WERI-Rb-1 (cell line): ENCODE measurements at regions not wholly inside any gene's neighbourhood (a gene's known extent, or its start where the extent isn't known, plus 50 kb on each side); places are given as distances from the start of the nearest gene placed in this dataset.

Experiments
- DNase-seq: peaks from one replicate; pipeline ENCODE4 v3.0.0-alpha.2; 2020
- H3K27ac ChIP-seq: fragments of 250-450 bp; sonication (Bioruptor Pico); 2 replicates; pipeline ENCODE4 v1.5.1; 2020; ENCODE audit warnings: mild to moderate bottlenecking, moderate library complexity
- H3K27me3 ChIP-seq: fragments of 250-450 bp; sonication (Bioruptor Pico); 2 replicates; pipeline ENCODE4 v1.5.1; 2021; ENCODE audit warnings: mild to moderate bottlenecking, low read depth, moderate library complexity; ENCODE audit not compliant: insufficient read depth, severe bottlenecking
- H3K36me3 ChIP-seq: fragments of 250-450 bp; sonication (Bioruptor Pico); 2 replicates; pipeline ENCODE4 v1.5.1; 2020; ENCODE audit warnings: mild to moderate bottlenecking, moderate library complexity
- H3K4me3 ChIP-seq: 2 replicates; pipeline ENCODE4 v1.5.1; 2011; ENCODE audit warnings: low read depth, mild to moderate bottlenecking, control low read depth, low read length
- H3K9me3 ChIP-seq: fragments of 250-450 bp; sonication (Bioruptor Pico); 2 replicates; pipeline ENCODE4 v1.5.1; 2021; ENCODE audit warnings: mild to moderate bottlenecking, moderate library complexity; ENCODE audit not compliant: severe bottlenecking
- TF ChIP-seq, protein P1 (sequence below): IDR thresholded peaks from 2 replicates; pipeline ENCODE4 v1.5.1; 2011; ENCODE audit warnings: low read depth, mild to moderate bottlenecking, control low read depth, inconsistent platforms, low read length

DNA sequence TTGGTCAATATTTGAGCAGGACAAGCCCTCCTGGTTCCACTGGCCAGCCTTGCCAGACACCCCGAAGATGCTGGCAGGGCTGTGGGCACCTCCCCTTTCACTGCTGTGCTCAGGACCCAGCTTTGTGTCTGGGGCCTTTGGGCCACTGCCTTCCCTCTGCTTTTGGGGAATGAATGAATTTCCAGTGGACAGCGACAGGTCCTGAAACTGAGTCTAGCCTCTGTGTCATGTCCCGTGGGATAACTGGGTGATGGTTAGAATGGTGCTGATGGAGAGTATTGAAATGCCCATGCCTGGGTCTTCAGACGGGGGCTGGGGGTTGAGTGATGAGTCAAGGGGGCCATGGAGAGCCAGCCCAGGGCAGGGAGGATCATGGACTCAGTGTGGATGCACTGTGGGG lies 135.8 kb downstream of the FOXL1 start:
- no peak overlapping the region for H3K27ac ChIP-seq
- no peaks in the 10 kb centered on the region for H3K27me3 ChIP-seq
- no peaks in the 10 kb centered on the region for H3K9me3 ChIP-seq
- TF ChIP-seq, protein P1, sequence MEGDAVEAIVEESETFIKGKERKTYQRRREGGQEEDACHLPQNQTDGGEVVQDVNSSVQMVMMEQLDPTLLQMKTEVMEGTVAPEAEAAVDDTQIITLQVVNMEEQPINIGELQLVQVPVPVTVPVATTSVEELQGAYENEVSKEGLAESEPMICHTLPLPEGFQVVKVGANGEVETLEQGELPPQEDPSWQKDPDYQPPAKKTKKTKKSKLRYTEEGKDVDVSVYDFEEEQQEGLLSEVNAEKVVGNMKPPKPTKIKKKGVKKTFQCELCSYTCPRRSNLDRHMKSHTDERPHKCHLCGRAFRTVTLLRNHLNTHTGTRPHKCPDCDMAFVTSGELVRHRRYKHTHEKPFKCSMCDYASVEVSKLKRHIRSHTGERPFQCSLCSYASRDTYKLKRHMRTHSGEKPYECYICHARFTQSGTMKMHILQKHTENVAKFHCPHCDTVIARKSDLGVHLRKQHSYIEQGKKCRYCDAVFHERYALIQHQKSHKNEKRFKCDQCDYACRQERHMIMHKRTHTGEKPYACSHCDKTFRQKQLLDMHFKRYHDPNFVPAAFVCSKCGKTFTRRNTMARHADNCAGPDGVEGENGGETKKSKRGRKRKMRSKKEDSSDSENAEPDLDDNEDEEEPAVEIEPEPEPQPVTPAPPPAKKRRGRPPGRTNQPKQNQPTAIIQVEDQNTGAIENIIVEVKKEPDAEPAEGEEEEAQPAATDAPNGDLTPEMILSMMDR = no peak
- no peak overlapping the region for H3K4me3 ChIP-seq
- DNase-seq = no peak
- no peaks in the 10 kb centered on the region for H3K36me3 ChIP-seq

DNA sequence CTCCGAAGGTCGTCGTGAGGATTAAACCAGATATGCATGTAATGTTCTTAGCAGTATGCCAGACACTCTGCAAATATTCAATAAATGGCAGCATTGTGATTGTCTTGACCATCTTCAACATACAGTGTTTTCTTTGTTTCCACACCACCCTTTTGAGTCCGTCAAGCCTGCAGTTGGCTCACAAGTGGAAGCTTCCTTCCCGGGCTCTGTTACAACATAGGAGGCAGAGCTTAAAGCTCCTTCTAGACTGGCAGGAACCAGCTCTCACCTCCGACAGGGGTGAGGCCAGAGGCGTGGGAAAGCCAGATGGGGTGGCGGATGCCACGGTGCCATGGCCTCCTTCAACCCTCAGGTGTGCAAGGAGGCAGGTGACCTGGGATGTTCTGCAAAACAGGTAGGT lies 138.3 kb downstream of the FOXL1 start:
- Histone ChIP-seq H3K27me3 (no peaks in the 10 kb centered on the region), H3K27ac (no peak overlapping the region), H3K36me3 (no peaks in the 10 kb centered on the region), H3K4me3 (no peak overlapping the region), H3K9me3 (no peaks in the 10 kb centered on the region)
- DNase-seq = no peak
- TF ChIP-seq, protein P1 = no peak

DNA sequence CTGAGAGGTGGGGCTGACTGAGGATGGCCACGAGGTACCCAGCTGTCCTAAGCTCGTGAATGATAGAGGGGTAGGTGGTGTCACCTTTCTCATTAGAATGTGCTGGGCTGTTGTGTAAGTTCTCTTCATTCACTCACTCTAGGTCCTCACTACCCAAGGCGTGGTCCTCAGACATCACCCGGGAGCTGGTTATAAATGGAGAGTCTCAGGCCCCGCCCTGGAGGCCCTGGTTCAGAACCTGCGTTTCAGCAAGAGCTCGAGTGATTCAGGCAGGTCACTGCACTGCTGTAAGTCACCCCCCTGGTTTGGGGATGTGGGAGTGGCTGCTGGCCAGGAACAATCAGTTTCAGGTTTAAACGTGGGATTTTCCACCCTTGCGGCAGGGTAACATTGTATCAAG lies 139.8 kb downstream of the FOXL1 start:
- TF ChIP-seq, protein P1 = no peak
- no peaks in the 10 kb centered on the region for H3K9me3 ChIP-seq

DNA sequence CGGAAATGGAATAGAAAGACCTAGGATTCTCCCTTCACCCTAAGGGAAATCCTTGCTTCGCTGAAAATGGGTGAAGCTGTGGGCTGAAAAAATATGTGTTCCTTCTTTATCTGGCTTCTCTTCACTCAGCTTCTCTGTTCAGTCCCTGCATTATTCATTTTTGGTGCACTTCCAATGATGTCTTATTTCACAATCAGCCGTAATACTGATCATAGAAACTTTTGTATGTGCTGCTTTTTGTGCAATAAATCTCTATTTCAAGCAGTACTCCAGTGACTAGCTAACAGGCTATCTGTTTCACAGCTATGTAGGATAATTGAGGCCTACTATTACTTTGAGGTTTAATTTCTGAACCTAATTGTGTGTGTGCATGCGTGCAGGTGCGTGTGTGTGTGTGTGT lies 144.6 kb downstream of the FOXL1 start:
- no peaks in the 10 kb centered on the region for H3K36me3 ChIP-seq
- DNase-seq = no peak
- TF ChIP-seq, protein P1 = no peak
- no peak overlapping the region for H3K27ac ChIP-seq
- H3K27me3 ChIP-seq = no peaks in the 10 kb centered on the region
- H3K4me3 ChIP-seq = no peak overlapping the region
- H3K9me3 ChIP-seq = no peaks in the 10 kb centered on the region

More for the DNA sequence above, 139.8 kb downstream of the FOXL1 start:
- Histone ChIP-seq H3K27ac (no peak overlapping the region), H3K36me3 (no peaks in the 10 kb centered on the region), H3K4me3 (no peak overlapping the region), H3K27me3 (no peaks in the 10 kb centered on the region)
- DNase-seq = no peak

DNA sequence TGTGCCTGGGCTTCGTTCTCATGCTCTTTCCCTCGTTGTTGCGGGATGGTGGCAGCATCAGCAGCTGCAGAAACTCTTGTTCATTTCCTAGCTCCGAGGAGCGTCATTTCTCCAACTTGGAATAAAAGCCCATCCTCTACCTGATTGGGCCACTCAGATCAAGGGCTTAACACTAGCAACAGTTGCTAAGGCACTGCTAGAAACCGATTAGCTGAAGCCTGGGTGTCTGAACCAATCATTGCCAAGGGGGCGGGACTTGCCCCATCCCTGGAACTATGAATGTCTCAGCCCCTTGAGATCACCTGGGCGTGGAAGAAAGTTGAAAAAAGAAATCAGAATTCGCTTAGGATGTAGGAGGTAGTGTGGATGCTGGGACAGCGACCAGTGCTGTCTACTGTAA lies 145.3 kb downstream of the FOXL1 start:
- H3K4me3 ChIP-seq = no peak overlapping the region
- TF ChIP-seq, protein P1 = no peak
- no peaks in the 10 kb centered on the region for H3K27me3 ChIP-seq
- H3K27ac ChIP-seq = no peak overlapping the region
- no peaks in the 10 kb centered on the region for H3K36me3 ChIP-seq
- no peaks in the 10 kb centered on the region for H3K9me3 ChIP-seq
- DNase-seq = no peak

DNA sequence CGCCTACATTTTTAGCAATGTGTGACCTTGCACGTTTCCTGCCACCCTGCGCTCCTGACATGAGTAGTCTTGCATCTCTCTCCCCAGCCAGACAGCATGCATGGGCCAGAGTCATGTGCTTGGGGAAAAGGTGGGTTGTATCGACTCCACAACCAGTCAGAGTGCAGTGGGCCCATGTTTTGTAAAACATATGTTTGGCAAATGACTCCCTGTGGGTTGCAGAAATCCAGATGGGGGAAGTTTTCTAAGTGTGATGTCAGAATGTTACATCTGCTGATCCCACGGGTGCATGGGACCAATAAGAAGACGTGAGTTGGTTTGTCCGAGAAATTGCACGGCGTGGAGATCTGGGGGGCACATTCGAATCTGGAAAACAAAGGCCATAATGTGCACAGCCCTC lies 147.1 kb downstream of the FOXL1 start:
- H3K36me3 ChIP-seq = no peaks in the 10 kb centered on the region
- no peaks in the 10 kb centered on the region for H3K9me3 ChIP-seq
- no peak for DNase-seq
- no peak overlapping the region for H3K27ac ChIP-seq
- TF ChIP-seq, protein P1 = no peak
- H3K27me3 ChIP-seq = no peaks in the 10 kb centered on the region
- no peak overlapping the region for H3K4me3 ChIP-seq
